NCI-H2171 (cell line): ENCODE measurements at regions not wholly inside any gene's neighbourhood (a gene's known extent, or its start where the extent isn't known, plus 50 kb on each side); places are given as distances from the start of the nearest gene placed in this dataset.

ENCODE experiments used
- DNase-seq: peaks from one replicate; lab custom pipeline; 2025; lab: John Stamatoyannopoulos, UW

- DNase-seq = no peak
Measured at GRCh38 chr18:45378308-45378707, 237.0 kb upstream of the SLC14A2 start.

- no peak for DNase-seq
Measured at GRCh38 chr18:45378933-45379332, 236.3 kb upstream of the SLC14A2 start.

- no peak for DNase-seq
Measured at GRCh38 chr18:45379903-45380302, 235.4 kb upstream of the SLC14A2 start.

GRCh38 chr18:45381282-45381681 is 234.0 kb upstream of the SLC14A2 start:
- no peak for DNase-seq

GRCh38 chr18:45383228-45383627 is 232.0 kb upstream of the SLC14A2 start:
- no peak for DNase-seq

GRCh38 chr18:45384137-45384961 is 230.9 kb upstream of the SLC14A2 start:
- DNase-seq = peak; percentile 11

GRCh38 chr18:45384962-45385315 is 230.3 kb upstream of the SLC14A2 start:
- no peak for DNase-seq

- DNase-seq = no peak
Measured at GRCh38 chr18:45386041-45386655, 229.1 kb upstream of the SLC14A2 start.

- no peak for DNase-seq
Measured at GRCh38 chr18:45387229-45387628, 228.0 kb upstream of the SLC14A2 start.

GRCh38 chr18:45398448-45398847 is 216.8 kb upstream of the SLC14A2 start:
- DNase-seq = no peak

GRCh38 chr18:45399146-45399545 is 216.1 kb upstream of the SLC14A2 start:
- no peak for DNase-seq

- DNase-seq = no peak
Measured at GRCh38 chr18:45399643-45400042, 215.6 kb upstream of the SLC14A2 start.

GRCh38 chr18:45402485-45403056 is 212.7 kb upstream of the SLC14A2 start:
- no peak for DNase-seq

GRCh38 chr18:45403341-45404049 is 211.8 kb upstream of the SLC14A2 start:
- DNase-seq = no peak

- DNase-seq = no peak
Measured at GRCh38 chr18:45408218-45408617, 207.1 kb upstream of the SLC14A2 start.

GRCh38 chr18:45409971-45410370 is 205.3 kb upstream of the SLC14A2 start:
- DNase-seq = no peak

GRCh38 chr18:45412577-45412976 is 202.7 kb upstream of the SLC14A2 start:
- no peak for DNase-seq

- DNase-seq = no peak
Measured at GRCh38 chr18:45413180-45413836, 202.0 kb upstream of the SLC14A2 start.

GRCh38 chr18:45415614-45416013 is 199.7 kb upstream of the SLC14A2 start:
- DNase-seq = no peak

- peak; percentile 72 for DNase-seq
Measured at GRCh38 chr18:45416168-45416567, 199.1 kb upstream of the SLC14A2 start.

- DNase-seq = no peak
Measured at GRCh38 chr18:45417392-45417791, 197.9 kb upstream of the SLC14A2 start.

GRCh38 chr18:45423659-45424058 is 191.6 kb upstream of the SLC14A2 start:
- DNase-seq = no peak
